HepG2 (cell line): ENCODE measurements at regions not wholly inside any gene's neighbourhood (a gene's known extent, or its start where the extent isn't known, plus 50 kb on each side); places are given as distances from the start of the nearest gene placed in this dataset.

Source experiments
- ATAC-seq: fragments of 200-7000 bp; cut with Tn5 transposase; 3 replicates; pipeline ENCODE4 v1.9.1; 2020; ENCODE audit warnings: mild to moderate bottlenecking, moderate library complexity
- BruUV-seq: library from RNA; stranded (reverse); fragments of 400-500 nt; replicated peaks from 2 replicates; lab custom pipeline; 2021; lab: Mats Ljungman, UMichigan
- CTCF ChIA-PET: fragments of 300-600 bp; formaldehyde crosslinking; extraction: SDS; loops from one replicate; lab custom pipeline; 2021; ENCODE audit warnings: low total read pairs, inconsistent platforms, low intra/inter-chr PET ratio; lab: Yijun Ruan, JAX
- POLR2A ChIA-PET: fragments of 350-600 bp; sonication (Branson Sonifier 250); formaldehyde crosslinking; loops from one replicate; lab custom pipeline; 2020; ENCODE audit warnings: antibody characterized with exemption, inconsistent platforms; lab: Yijun Ruan, JAX
- DNase-seq: peaks from one replicate; pipeline ENCODE4 v3.0.0-alpha.2; 2015; ENCODE audit warnings: low spot score
- FAIRE-seq: peaks from 3 replicates; lab custom pipeline; 2011; peaks lifted over from hg19 to GRCh38; lab: Jason Lieb, UNC
- H2AFZ ChIP-seq: one replicate; pipeline ENCODE4 v1.6.1; 2011; ENCODE audit warnings: low read length, inconsistent platforms
- H3K27ac ChIP-seq: fragments of 300-600 bp; 3 replicates; pipeline ENCODE4 v1.8.0; 2011; ENCODE audit warnings: mixed run types, mild to moderate bottlenecking, mixed read lengths, low read length, inconsistent platforms; ENCODE audit not compliant: insufficient read depth; ENCODE audit errors: extremely low read length
- H3K27me3 ChIP-seq, 2 experiments: fragments of 200-600 bp in 1 of 2; 2 replicates in 1 of 2; 3 replicates in 1 of 2; pipeline versions ENCODE4 v1.6.0 to v1.8.0; 2011; ENCODE audit warnings: low read length in 2 of 2, mild to moderate bottlenecking in 2 of 2, moderate library complexity in 2 of 2, inconsistent platforms in 1 of 2; ENCODE audit not compliant: insufficient read depth in 2 of 2, control insufficient read depth in 1 of 2
- H3K36me3 ChIP-seq, 2 experiments: fragments of 200-600 bp in 1 of 2; replicated peaks in 1 of 2; 2 replicates in 1 of 2; 3 replicates in 1 of 2; pipeline versions ENCODE4 v1.5.1 to v1.8.0; 2011; ENCODE audit warnings: low read length in 2 of 2, inconsistent platforms in 1 of 2; ENCODE audit not compliant: insufficient read depth in 2 of 2, control insufficient read depth in 1 of 2
- H3K4me1 ChIP-seq: 2 replicates; pipeline ENCODE4 v1.5.1; 2012; ENCODE audit warnings: low read length, inconsistent platforms; ENCODE audit not compliant: insufficient read depth
- H3K4me2 ChIP-seq: 2 replicates; pipeline ENCODE4 v1.6.0; 2011; ENCODE audit warnings: low read depth, low read length, inconsistent platforms
- H3K4me3 ChIP-seq, 3 experiments: fragments of 200-600 bp in 1 of 3; sonication (generic), shearing (Covaris generic) in 1 of 3; replicated peaks in 1 of 3; 2 replicates each; pipeline ENCODE4 v1.5.1; 2011 to 2016; ENCODE audit warnings: low read length in 3 of 3, inconsistent platforms in 2 of 3, low read depth in 2 of 3, mild to moderate bottlenecking in 2 of 3, control low read depth in 1 of 3, mixed read lengths in 1 of 3; ENCODE audit not compliant: insufficient read depth in 1 of 3
- H3K79me2 ChIP-seq: one replicate; pipeline ENCODE4 v1.6.1; 2011; ENCODE audit warnings: low read length, inconsistent platforms; ENCODE audit not compliant: insufficient read depth
- H3K9ac ChIP-seq: 2 replicates; pipeline ENCODE4 v1.6.0; 2011; ENCODE audit warnings: mild to moderate bottlenecking, low read depth, low read length, inconsistent platforms; ENCODE audit not compliant: insufficient read depth
- H3K9me3 ChIP-seq: 2 replicates; pipeline ENCODE4 v1.5.1; 2012; ENCODE audit warnings: mild to moderate bottlenecking, low read length
- H4K20me1 ChIP-seq: 2 replicates; pipeline ENCODE4 v1.6.0; 2011; ENCODE audit warnings: inconsistent platforms, mild to moderate bottlenecking, low read length, moderate library complexity; ENCODE audit not compliant: insufficient read depth
- AFF4 ChIP-seq: sonication (generic); formaldehyde crosslinking; IDR thresholded peaks from 2 replicates; pipeline ENCODE4 v1.4.0; 2020; ENCODE audit warnings: missing genetic modification reagents
- FIP1L1 ChIP-seq: fragments of 200-400 bp; formaldehyde crosslinking; IDR thresholded peaks from 2 replicates; pipeline ENCODE4 v1.6.1; 2018; ENCODE audit warnings: low read depth, mild to moderate bottlenecking, low read length, moderate library complexity, borderline replicate concordance; ENCODE audit not compliant: insufficient read depth
- FOXK2 ChIP-seq: fragments of 450-650 bp; IDR thresholded peaks from 2 replicates; pipeline ENCODE4 v1.6.1; 2016
- FOXP4 ChIP-seq: sonication (generic); formaldehyde crosslinking; IDR thresholded peaks from 2 replicates; pipeline ENCODE4 v1.4.0; 2020; ENCODE audit warnings: missing genetic modification reagents
- ONECUT2 ChIP-seq: sonication (generic); formaldehyde crosslinking; IDR thresholded peaks from 2 replicates; pipeline ENCODE4 v1.4.0; 2020; ENCODE audit warnings: missing genetic modification reagents
- TP53 ChIP-seq: sonication (generic); formaldehyde crosslinking; conservative IDR thresholded peaks from 2 replicates; pipeline ENCODE4 v1.4.0; 2020; ENCODE audit warnings: missing genetic modification reagents
- ZNF10 ChIP-seq: sonication (generic); formaldehyde crosslinking; IDR thresholded peaks from 2 replicates; pipeline ENCODE4 v1.4.0; 2020; ENCODE audit warnings: mild to moderate bottlenecking, low read depth, missing genetic modification reagents, borderline replicate concordance
- ZNF253 ChIP-seq: sonication (generic); formaldehyde crosslinking; IDR thresholded peaks from 2 replicates; pipeline ENCODE4 v1.8.0; 2022; ENCODE audit warnings: mild to moderate bottlenecking, missing genetic modification reagents, borderline replicate concordance
- WGBS: methylation state at CpG from one replicate; pipeline ENCODE4 v1.1.6; 2017; ENCODE audit warnings: low lambda C conversion rate; 5-methylcytosine and 5-hydroxymethylcytosine counted together
- in situ Hi-C: cut with HindIII; loops from 2 replicates; pipeline ENCODE4 v1.10.0; 2017; ENCODE audit warnings: low pct_unique_long_range_greater_than_20kb; ENCODE audit not compliant: extremely low pct_ligation_motif_present
- intact Hi-C: fragments of 100-400 bp; cut with micrococcal nuclease; formaldehyde crosslinking; loops from one replicate; pipeline ENCODE4 v1.10.0; 2022; ENCODE audit not compliant: unreplicated experiment
- TF ChIP-seq, protein P1 (sequence below): IDR thresholded peaks from 2 replicates; pipeline ENCODE4 v1.4.0; 2020; ENCODE audit warnings: mild to moderate bottlenecking, missing genetic modification reagents
- TF ChIP-seq, protein P2 (sequence below): sonication (generic); formaldehyde crosslinking; IDR thresholded peaks from 2 replicates; pipeline ENCODE4 v1.4.0; 2020; ENCODE audit warnings: missing genetic modification reagents
- TF ChIP-seq, protein P3 (sequence below): sonication (generic); formaldehyde crosslinking; IDR thresholded peaks from 2 replicates; pipeline ENCODE4 v1.4.0; 2020; ENCODE audit warnings: missing genetic modification reagents

DNA sequence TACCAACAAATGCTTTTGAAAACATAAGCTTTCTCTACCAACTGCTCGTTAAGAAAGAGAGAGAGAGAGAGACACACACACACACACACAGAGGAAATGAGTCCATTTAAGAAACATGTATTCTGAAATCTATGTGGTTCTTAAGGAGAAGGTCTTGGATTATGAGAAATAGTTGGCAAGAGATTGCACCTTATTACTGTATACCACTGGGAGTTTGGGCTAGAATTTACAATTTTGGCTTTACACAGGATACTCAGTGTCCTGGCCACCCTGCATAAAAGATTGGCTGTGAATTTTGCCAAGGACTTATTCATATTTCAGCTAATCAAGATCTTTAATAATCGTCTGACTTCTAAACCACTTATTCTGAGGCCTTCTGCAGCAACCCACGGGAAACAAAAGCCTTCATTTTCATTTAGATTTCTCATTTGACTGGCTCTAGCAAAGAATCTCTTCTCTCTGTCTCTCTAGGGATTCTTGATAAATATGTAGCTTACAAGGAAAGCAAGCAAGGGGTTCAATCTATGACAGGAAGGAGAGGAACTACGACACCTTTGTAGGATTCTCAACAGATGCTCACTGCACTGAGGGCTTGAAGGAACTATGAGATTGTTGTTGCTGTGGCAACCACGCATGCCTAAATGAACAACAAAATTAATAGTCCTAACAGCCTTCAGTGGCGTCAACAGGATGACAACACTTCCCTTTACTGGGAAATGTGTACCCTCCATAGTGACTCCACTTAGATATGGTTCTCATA is 75.3 kb upstream of the GNAO1 start (continued):
- no peak for TF ChIP-seq FIP1L1

- in situ Hi-C loops = no loop called here
- H3K36me3 ChIP-seq = no peaks in the 10 kb centered on the region
- no peak overlapping the region for H3K9ac ChIP-seq
- intact Hi-C loops = no loop called here
- ChIA-PET CTCF (no interaction called here), POLR2A (interaction anchor here (0.5 kb wide), 1 partner anchor 93 kb away, joined by 3 read pairs; no protein-coding TSS in a partner anchor)
- no peaks in the 10 kb centered on the region for H3K9me3 ChIP-seq
- FAIRE-seq = no peak
- DNase-seq = no peak
- H3K4me1 ChIP-seq = no peaks in the 10 kb centered on the region
- 0% methylated on average over 2 of the region's 2 CpGs for WGBS
- no peak overlapping the region for H3K4me3 ChIP-seq
- no peak overlapping the region for H3K27ac ChIP-seq
- H3K27me3 ChIP-seq = no peaks in the 10 kb centered on the region
- no peak overlapping the region for H3K4me2 ChIP-seq
- BruUV-seq = no TSS peak
- H2AFZ ChIP-seq = no peak overlapping the region
- H4K20me1 ChIP-seq = no peaks in the 10 kb centered on the region
- ATAC-seq = no peak
- no peaks in the 10 kb centered on the region for H3K79me2 ChIP-seq
- no peak for TF ChIP-seq FOXK2
- TF ChIP-seq AFF4 (CRISPR knock-in tag) = no peak
- TF ChIP-seq, protein P1, sequence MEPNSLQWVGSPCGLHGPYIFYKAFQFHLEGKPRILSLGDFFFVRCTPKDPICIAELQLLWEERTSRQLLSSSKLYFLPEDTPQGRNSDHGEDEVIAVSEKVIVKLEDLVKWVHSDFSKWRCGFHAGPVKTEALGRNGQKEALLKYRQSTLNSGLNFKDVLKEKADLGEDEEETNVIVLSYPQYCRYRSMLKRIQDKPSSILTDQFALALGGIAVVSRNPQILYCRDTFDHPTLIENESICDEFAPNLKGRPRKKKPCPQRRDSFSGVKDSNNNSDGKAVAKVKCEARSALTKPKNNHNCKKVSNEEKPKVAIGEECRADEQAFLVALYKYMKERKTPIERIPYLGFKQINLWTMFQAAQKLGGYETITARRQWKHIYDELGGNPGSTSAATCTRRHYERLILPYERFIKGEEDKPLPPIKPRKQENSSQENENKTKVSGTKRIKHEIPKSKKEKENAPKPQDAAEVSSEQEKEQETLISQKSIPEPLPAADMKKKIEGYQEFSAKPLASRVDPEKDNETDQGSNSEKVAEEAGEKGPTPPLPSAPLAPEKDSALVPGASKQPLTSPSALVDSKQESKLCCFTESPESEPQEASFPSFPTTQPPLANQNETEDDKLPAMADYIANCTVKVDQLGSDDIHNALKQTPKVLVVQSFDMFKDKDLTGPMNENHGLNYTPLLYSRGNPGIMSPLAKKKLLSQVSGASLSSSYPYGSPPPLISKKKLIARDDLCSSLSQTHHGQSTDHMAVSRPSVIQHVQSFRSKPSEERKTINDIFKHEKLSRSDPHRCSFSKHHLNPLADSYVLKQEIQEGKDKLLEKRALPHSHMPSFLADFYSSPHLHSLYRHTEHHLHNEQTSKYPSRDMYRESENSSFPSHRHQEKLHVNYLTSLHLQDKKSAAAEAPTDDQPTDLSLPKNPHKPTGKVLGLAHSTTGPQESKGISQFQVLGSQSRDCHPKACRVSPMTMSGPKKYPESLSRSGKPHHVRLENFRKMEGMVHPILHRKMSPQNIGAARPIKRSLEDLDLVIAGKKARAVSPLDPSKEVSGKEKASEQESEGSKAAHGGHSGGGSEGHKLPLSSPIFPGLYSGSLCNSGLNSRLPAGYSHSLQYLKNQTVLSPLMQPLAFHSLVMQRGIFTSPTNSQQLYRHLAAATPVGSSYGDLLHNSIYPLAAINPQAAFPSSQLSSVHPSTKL = no peak
- TF ChIP-seq ZNF10 = no peak
- TF ChIP-seq, protein P2, sequence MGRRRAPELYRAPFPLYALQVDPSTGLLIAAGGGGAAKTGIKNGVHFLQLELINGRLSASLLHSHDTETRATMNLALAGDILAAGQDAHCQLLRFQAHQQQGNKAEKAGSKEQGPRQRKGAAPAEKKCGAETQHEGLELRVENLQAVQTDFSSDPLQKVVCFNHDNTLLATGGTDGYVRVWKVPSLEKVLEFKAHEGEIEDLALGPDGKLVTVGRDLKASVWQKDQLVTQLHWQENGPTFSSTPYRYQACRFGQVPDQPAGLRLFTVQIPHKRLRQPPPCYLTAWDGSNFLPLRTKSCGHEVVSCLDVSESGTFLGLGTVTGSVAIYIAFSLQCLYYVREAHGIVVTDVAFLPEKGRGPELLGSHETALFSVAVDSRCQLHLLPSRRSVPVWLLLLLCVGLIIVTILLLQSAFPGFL (CRISPR knock-in tag) = no peak
- TF ChIP-seq ZNF253 = no peak
- TF ChIP-seq FOXP4 (CRISPR knock-in tag) = no peak
- TF ChIP-seq, protein P3, sequence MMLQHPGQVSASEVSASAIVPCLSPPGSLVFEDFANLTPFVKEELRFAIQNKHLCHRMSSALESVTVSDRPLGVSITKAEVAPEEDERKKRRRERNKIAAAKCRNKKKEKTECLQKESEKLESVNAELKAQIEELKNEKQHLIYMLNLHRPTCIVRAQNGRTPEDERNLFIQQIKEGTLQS (CRISPR knock-in tag) = no peak
- TF ChIP-seq ONECUT2 = no peak
- no peak for TF ChIP-seq TP53 (CRISPR knock-in tag)
Observed at GRCh38 chr16:56113223-56113622, 78.1 kb upstream of the GNAO1 start.
